DMS114 treated with DMSO at 0.1 percent for 48 hours (cell line): ENCODE measurements at regions not wholly inside any gene's neighbourhood (a gene's known extent, or its start where the extent isn't known, plus 50 kb on each side); places are given as distances from the start of the nearest gene placed in this dataset.

Source experiments
- DNase-seq: peaks from one replicate; lab custom pipeline; 2025; ENCODE audit not compliant: unreplicated experiment; lab: John Stamatoyannopoulos, UW

GRCh38 chr11:97356144-97356543 lies 966.3 kb downstream of the JRKL start:
- DNase-seq, result no peak

- DNase-seq, result no peak
These were observed 969.2 kb downstream of the JRKL start for GRCh38 chr11:97359016-97359415.

GRCh38 chr11:97361812-97362378 lies 972.1 kb downstream of the JRKL start:
- no peak for DNase-seq

GRCh38 chr11:97363331-97363730 lies 973.5 kb downstream of the JRKL start:
- no peak for DNase-seq

- no peak for DNase-seq
These were observed 974.2 kb downstream of the JRKL start for GRCh38 chr11:97364047-97364446.

- no peak for DNase-seq
These were observed 977.7 kb downstream of the JRKL start for GRCh38 chr11:97367406-97368083.

GRCh38 chr11:97389270-97389669 lies 999.5 kb downstream of the JRKL start:
- DNase-seq, result no peak

- no peak for DNase-seq
These were observed 1008.4 kb downstream of the JRKL start for GRCh38 chr11:97398246-97398645.

- no peak for DNase-seq
These were observed 1019.3 kb downstream of the JRKL start for GRCh38 chr11:97409141-97409540.

- no peak for DNase-seq
These were observed 1025.0 kb downstream of the JRKL start for GRCh38 chr11:97414801-97415200.

- no peak for DNase-seq
These were observed 1029.9 kb downstream of the JRKL start for GRCh38 chr11:97419729-97420128.

GRCh38 chr11:97428247-97428790 lies 1038.5 kb downstream of the JRKL start:
- DNase-seq, result no peak

GRCh38 chr11:97430877-97431276 lies 1041.1 kb downstream of the JRKL start:
- no peak for DNase-seq

GRCh38 chr11:97432926-97433325 lies 1043.1 kb downstream of the JRKL start:
- no peak for DNase-seq

GRCh38 chr11:97445561-97445960 lies 1055.7 kb downstream of the JRKL start:
- DNase-seq, result no peak

GRCh38 chr11:97451441-97451840 lies 1061.6 kb downstream of the JRKL start:
- no peak for DNase-seq

- no peak for DNase-seq
These were observed 1065.2 kb downstream of the JRKL start for GRCh38 chr11:97454988-97455387.

- DNase-seq, result no peak
These were observed 1070.3 kb downstream of the JRKL start for GRCh38 chr11:97460091-97460490.

- DNase-seq, result no peak
These were observed 1071.4 kb downstream of the JRKL start for GRCh38 chr11:97461044-97461880.

GRCh38 chr11:97461934-97462333 lies 1072.1 kb downstream of the JRKL start:
- no peak for DNase-seq

- DNase-seq, result no peak
These were observed 1074.1 kb downstream of the JRKL start for GRCh38 chr11:97463891-97464290.

GRCh38 chr11:97471480-97471879 lies 1081.7 kb downstream of the JRKL start:
- no peak for DNase-seq
